ENCODE measurements at regions not wholly inside any gene's neighbourhood (a gene's known extent, or its start where the extent isn't known, plus 50 kb on each side); places are given as distances from the start of the nearest gene placed in this dataset.

DNA sequence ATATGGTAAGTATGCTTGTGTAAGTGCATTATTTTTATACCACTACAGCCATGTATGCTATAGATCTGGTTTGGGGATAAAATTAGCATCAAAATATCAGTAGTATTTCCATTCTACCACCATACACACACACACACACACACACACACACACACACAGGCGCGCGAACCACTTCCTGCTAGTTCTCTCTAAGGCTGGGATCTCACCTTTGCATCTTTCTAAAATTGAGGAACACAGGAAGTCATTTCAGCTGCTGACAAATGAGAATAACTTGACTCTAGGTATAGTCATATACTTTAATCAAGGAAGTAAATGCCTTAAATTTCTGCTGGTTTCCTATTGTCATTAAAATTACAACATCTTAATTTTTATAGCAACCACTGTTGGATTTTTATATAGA lies 72.5 kb downstream of the RBM43 start:
- H3K9me2 ChIP-seq (replicated peaks; ENCODE audit: insufficient read depth, low read length) = no peaks in the 10 kb centered on the region
- H3K4me3 ChIP-seq (ENCODE audit: low read length) = no peak overlapping the region
- H3K79me2 ChIP-seq (ENCODE audit: low read length) = no peaks in the 10 kb centered on the region
- H3K9ac ChIP-seq (ENCODE audit: low read length) = no peak overlapping the region
- no peaks in the 10 kb centered on the region for H3K4me1 ChIP-seq (ENCODE audit: low read length)
- no peaks in the 10 kb centered on the region for H3K27me3 ChIP-seq (replicated peaks; ENCODE audit: insufficient read depth, low read length)
- H3K36me3 ChIP-seq (replicated peaks; ENCODE audit: insufficient read depth, low read length) = no peaks in the 10 kb centered on the region
- DNase-seq = no peak
- H3F3A ChIP-seq (ENCODE audit: insufficient read depth, low read length) = no peaks in the 10 kb centered on the region
- no peak overlapping the region for H3K27ac ChIP-seq (ENCODE audit: low read length)
- TF ChIP-seq EZH2 (optimal IDR thresholded peaks at IDR 0.05; ENCODE audit: low read depth, low read length) = no peak
- H2AFZ ChIP-seq (ENCODE audit: low read length) = no peak overlapping the region
- H3K4me2 ChIP-seq (ENCODE audit: low read depth, low read length) = no peak overlapping the region
- H4K20me1 ChIP-seq (ENCODE audit: insufficient read depth, low read length) = no peaks in the 10 kb centered on the region
- H3K9me3 ChIP-seq (replicated peaks; ENCODE audit: insufficient read depth, low read length) = no peaks in the 10 kb centered on the region

- Histone ChIP-seq H2AFZ (ENCODE audit: low read length) (no peak overlapping the region), H3K9ac (ENCODE audit: low read length) (no peak overlapping the region)
These were observed 75.7 kb downstream of the RBM43 start for GRCh38 chr2:151186011-151186410.

GRCh38 chr2:151182899-151183809 lies 78.5 kb downstream of the RBM43 start:
- H3K27ac ChIP-seq (ENCODE audit: low read length) = no peak overlapping the region
- H2AFZ ChIP-seq (ENCODE audit: low read length) = no peak overlapping the region
- no peaks in the 10 kb centered on the region for H3K4me1 ChIP-seq (ENCODE audit: low read length)
- H3K9ac ChIP-seq (ENCODE audit: low read length) = no peak overlapping the region
- H3K4me2 ChIP-seq (ENCODE audit: low read depth, low read length) = no peak overlapping the region
- H3K9me2 ChIP-seq (replicated peaks; ENCODE audit: insufficient read depth, low read length) = no peaks in the 10 kb centered on the region
- no peaks in the 10 kb centered on the region for H4K20me1 ChIP-seq (ENCODE audit: insufficient read depth, low read length)
- TF ChIP-seq EZH2 (optimal IDR thresholded peaks at IDR 0.05; ENCODE audit: low read depth, low read length) = no peak
- no peak for TF ChIP-seq CTCF (IDR thresholded peaks at IDR 0.05; ENCODE audit: low read length)
- TF ChIP-seq EZH2phosphoT487 (IDR thresholded peaks at IDR 0.05; ENCODE audit: low read length) = no peak
- no peaks in the 10 kb centered on the region for H3K27me3 ChIP-seq (replicated peaks; ENCODE audit: insufficient read depth, low read length)
- H3F3A ChIP-seq (ENCODE audit: insufficient read depth, low read length) = no peaks in the 10 kb centered on the region
- no peak for DNase-seq
- no peaks in the 10 kb centered on the region for H3K9me3 ChIP-seq (replicated peaks; ENCODE audit: insufficient read depth, low read length)
- H3K4me3 ChIP-seq (ENCODE audit: low read length) = no peak overlapping the region
- H3K79me2 ChIP-seq (ENCODE audit: low read length) = no peaks in the 10 kb centered on the region
- no peaks in the 10 kb centered on the region for H3K36me3 ChIP-seq (replicated peaks; ENCODE audit: insufficient read depth, low read length)

More at GRCh38 chr2:151186011-151186410, 75.7 kb downstream of the RBM43 start:
- H3K4me2 ChIP-seq (ENCODE audit: low read depth, low read length) = no peak overlapping the region
- TF ChIP-seq CTCF (IDR thresholded peaks at IDR 0.05; ENCODE audit: low read length) = no peak
- TF ChIP-seq EZH2phosphoT487 (IDR thresholded peaks at IDR 0.05; ENCODE audit: low read length) = no peak
- no peak for TF ChIP-seq EZH2 (optimal IDR thresholded peaks at IDR 0.05; ENCODE audit: low read depth, low read length)
- no peak for DNase-seq
- no peaks in the 10 kb centered on the region for H4K20me1 ChIP-seq (ENCODE audit: insufficient read depth, low read length)
- no peaks in the 10 kb centered on the region for H3K27me3 ChIP-seq (replicated peaks; ENCODE audit: insufficient read depth, low read length)
- no peaks in the 10 kb centered on the region for H3K9me3 ChIP-seq (replicated peaks; ENCODE audit: insufficient read depth, low read length)
- no peaks in the 10 kb centered on the region for H3K4me1 ChIP-seq (ENCODE audit: low read length)
- no peaks in the 10 kb centered on the region for H3K9me2 ChIP-seq (replicated peaks; ENCODE audit: insufficient read depth, low read length)
- H3K4me3 ChIP-seq (ENCODE audit: low read length) = no peak overlapping the region
- no peaks in the 10 kb centered on the region for H3K36me3 ChIP-seq (replicated peaks; ENCODE audit: insufficient read depth, low read length)
- H3K79me2 ChIP-seq (ENCODE audit: low read length) = no peaks in the 10 kb centered on the region
- H3F3A ChIP-seq (ENCODE audit: insufficient read depth, low read length) = no peaks in the 10 kb centered on the region
- no peak overlapping the region for H3K27ac ChIP-seq (ENCODE audit: low read length)

- Histone ChIP-seq H3K4me3 (ENCODE audit: low read length) (no peak overlapping the region), H3K9me3 (replicated peaks; ENCODE audit: insufficient read depth, low read length) (no peaks in the 10 kb centered on the region), H3K27me3 (replicated peaks; ENCODE audit: insufficient read depth, low read length) (no peaks in the 10 kb centered on the region), H3K4me2 (ENCODE audit: low read depth, low read length) (no peak overlapping the region), H3K36me3 (replicated peaks; ENCODE audit: insufficient read depth, low read length) (no peaks in the 10 kb centered on the region), H3K4me1 (ENCODE audit: low read length) (no peaks in the 10 kb centered on the region), H2AFZ (ENCODE audit: low read length) (no peak overlapping the region), H4K20me1 (ENCODE audit: insufficient read depth, low read length) (no peaks in the 10 kb centered on the region), H3K9ac (ENCODE audit: low read length) (no peak overlapping the region), H3F3A (ENCODE audit: insufficient read depth, low read length) (no peaks in the 10 kb centered on the region), H3K79me2 (ENCODE audit: low read length) (no peaks in the 10 kb centered on the region), H3K27ac (ENCODE audit: low read length) (no peak overlapping the region), H3K9me2 (replicated peaks; ENCODE audit: insufficient read depth, low read length) (no peaks in the 10 kb centered on the region)
- DNase-seq = no peak
- TF ChIP-seq EZH2phosphoT487 (IDR thresholded peaks at IDR 0.05; ENCODE audit: low read length) (no peak), CTCF (IDR thresholded peaks at IDR 0.05; ENCODE audit: low read length) (no peak), EZH2 (optimal IDR thresholded peaks at IDR 0.05; ENCODE audit: low read depth, low read length) (no peak)
These were observed 79.3 kb downstream of the RBM43 start for GRCh38 chr2:151182396-151182795.
